AG08396 (cell line): ENCODE measurements at regions not wholly inside any gene's neighbourhood (a gene's known extent, or its start where the extent isn't known, plus 50 kb on each side); places are given as distances from the start of the nearest gene placed in this dataset.
A peak's percentile ranks its signal among the peaks of the same experiment; 100 is the strongest.

Experiments used
- DNase-seq: peaks from one replicate; pipeline ENCODE4 v3.0.0; 2012; ENCODE audit warnings: low spot score, mixed read lengths

GRCh38 chr10:94043431-94043990 lies 49.8 kb downstream of the PLCE1 start:
- DNase-seq = no peak

GRCh38 chr10:94046098-94046497 lies 52.4 kb downstream of the PLCE1 start:
- DNase-seq = no peak

GRCh38 chr10:94047293-94047692 lies 53.6 kb downstream of the PLCE1 start:
- DNase-seq = no peak

GRCh38 chr10:94049911-94050310 lies 56.2 kb downstream of the PLCE1 start:
- no peak for DNase-seq

- no peak for DNase-seq
Observed at GRCh38 chr10:94052281-94052680, 58.5 kb downstream of the PLCE1 start.

- no peak for DNase-seq
Observed at GRCh38 chr10:94052866-94053791, 59.4 kb downstream of the PLCE1 start.

GRCh38 chr10:94059178-94059883 lies 65.6 kb downstream of the PLCE1 start:
- no peak for DNase-seq

GRCh38 chr10:94061026-94061425 lies 67.3 kb downstream of the PLCE1 start:
- DNase-seq = no peak

- no peak for DNase-seq
Observed at GRCh38 chr10:94062611-94063010, 68.9 kb downstream of the PLCE1 start.

- DNase-seq = no peak
Observed at GRCh38 chr10:94065362-94065761, 71.6 kb downstream of the PLCE1 start.

GRCh38 chr10:94065787-94066186 lies 72.1 kb downstream of the PLCE1 start:
- DNase-seq = no peak

GRCh38 chr10:94066411-94066810 lies 72.7 kb downstream of the PLCE1 start:
- DNase-seq = peak; percentile 36

- DNase-seq = no peak
Observed at GRCh38 chr10:94069884-94070283, 76.2 kb downstream of the PLCE1 start.

- DNase-seq = no peak
Observed at GRCh38 chr10:94074462-94074861, 80.7 kb downstream of the PLCE1 start.

- DNase-seq = no peak
Observed at GRCh38 chr10:94075506-94075905, 81.8 kb downstream of the PLCE1 start.

GRCh38 chr10:94076325-94076841 lies 82.7 kb downstream of the PLCE1 start:
- peak; percentile 52 for DNase-seq

- no peak for DNase-seq
Observed at GRCh38 chr10:94077042-94077441, 83.3 kb downstream of the PLCE1 start.

- no peak for DNase-seq
Observed at GRCh38 chr10:94080108-94080507, 86.4 kb downstream of the PLCE1 start.

- DNase-seq = no peak
Observed at GRCh38 chr10:94083662-94084265, 90.0 kb downstream of the PLCE1 start.

GRCh38 chr10:94084344-94084743 lies 90.6 kb downstream of the PLCE1 start:
- DNase-seq = no peak

- DNase-seq = no peak
Observed at GRCh38 chr10:94085288-94085687, 91.6 kb downstream of the PLCE1 start.

- no peak for DNase-seq
Observed at GRCh38 chr10:94085766-94086437, 92.2 kb downstream of the PLCE1 start.
